HG03175 (cell line): ENCODE measurements at regions not wholly inside any gene's neighbourhood (a gene's known extent, or its start where the extent isn't known, plus 50 kb on each side); places are given as distances from the start of the nearest gene placed in this dataset.
A peak's percentile ranks its signal among the peaks of the same experiment; 100 is the strongest.
"Not testable (repeated sequence)": the region's sequence is repeated elsewhere in the genome, so short reads cannot be mapped to it uniquely, and the experiment has no call there.

ENCODE experiments used
- ATAC-seq: cut with Tn5 transposase; IDR thresholded peaks from one replicate; pipeline ENCODE4 v1.9.1; 2021; ENCODE audit warnings: mild to moderate bottlenecking, moderate library complexity; ENCODE audit not compliant: unreplicated experiment

DNA sequence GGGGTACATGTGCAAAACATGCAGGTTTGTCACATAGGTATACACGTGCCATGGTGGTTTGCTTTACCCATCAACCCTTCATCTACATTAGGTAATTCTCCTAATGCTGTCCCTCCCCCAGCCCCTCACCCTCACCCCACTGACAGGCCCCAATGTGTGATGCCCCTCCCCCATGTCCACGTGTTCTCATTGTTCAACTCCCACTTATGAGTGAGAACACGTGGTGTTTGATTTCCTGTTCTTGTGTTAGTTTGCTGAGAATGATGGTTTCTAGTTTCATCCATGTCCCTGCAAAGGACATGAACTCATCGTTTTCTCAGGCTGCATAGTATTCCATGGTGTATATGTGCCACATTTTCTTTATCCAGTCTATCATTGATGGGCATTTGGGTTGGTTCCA, 232.9 kb upstream of the RASGRP1 start:
- not testable (repeated sequence) for ATAC-seq

DNA sequence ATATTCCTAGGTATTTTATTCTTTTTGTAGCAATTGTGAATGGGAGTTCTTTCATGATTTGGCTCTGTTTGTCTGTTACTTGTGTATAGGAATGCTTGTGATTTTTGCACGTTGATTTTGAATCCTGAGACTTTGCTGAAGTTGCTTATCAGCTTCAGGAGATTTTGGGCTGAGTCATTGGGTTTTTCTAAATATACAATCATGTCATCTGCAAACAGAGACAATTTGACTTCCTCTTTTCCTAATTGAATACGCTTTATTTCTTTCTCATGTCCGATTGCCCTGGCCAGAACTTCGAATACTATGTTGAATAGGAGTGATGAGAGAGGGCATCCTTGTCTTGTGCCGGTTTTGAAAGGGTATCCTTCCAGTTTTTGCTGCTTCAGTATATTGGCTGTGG, 234.6 kb upstream of the RASGRP1 start:
- not testable (repeated sequence) for ATAC-seq

DNA sequence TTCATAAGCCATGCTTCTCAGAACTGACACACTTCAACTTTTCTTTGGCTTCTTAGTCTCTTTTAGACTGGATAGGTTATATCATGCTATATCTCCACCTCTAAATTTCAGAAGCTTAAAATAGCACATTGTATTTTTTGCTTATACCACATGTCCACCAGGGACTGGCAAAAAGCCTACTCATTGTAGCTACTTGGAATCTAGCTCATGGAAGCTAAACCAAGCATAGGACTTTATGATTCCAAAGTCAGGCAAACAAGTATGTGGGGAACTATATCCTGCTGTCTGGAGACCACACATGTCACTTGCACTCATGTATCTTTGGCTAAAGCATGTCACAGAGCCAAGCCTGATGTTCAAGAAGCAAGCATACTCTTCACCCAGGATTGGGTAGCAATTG, 245.0 kb upstream of the RASGRP1 start:
- ATAC-seq: no peak

DNA sequence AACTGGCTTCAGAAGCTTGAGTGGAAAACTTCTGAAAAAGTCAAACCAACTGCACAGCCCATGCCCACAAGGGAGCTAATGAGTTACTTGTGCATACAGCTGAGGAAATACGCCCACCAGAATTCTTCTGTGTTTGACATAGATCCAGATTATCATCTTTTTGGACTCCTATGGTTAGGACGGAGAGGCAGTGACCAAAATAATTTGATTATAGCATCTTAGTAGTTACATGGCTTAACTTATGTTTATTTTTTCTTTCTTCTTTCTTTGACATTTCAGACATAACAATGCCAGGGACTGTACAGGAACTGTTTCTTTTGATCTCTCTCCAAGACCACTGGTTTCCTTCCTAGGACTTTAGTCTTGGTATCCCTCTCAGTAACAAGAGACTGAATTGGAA, 246.1 kb upstream of the RASGRP1 start:
- no peak for ATAC-seq

DNA sequence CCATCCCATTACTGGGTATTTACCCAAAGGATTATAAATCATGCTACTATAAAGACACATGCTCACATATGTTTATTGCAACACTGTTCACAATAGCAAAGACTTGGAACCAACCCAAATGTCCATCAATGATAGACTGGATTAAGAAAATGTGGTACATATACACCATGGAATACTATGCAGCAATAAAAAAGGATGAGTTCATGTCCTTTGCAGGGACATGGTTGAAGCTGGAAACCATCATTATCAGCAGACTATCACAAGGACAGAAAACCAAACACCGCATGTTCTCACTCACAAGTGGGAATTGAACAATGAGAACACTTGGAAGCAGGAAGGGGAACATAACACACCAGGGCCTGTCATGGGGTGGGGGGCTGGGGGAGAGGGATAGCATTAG, 249.6 kb upstream of the RASGRP1 start:
- not testable (repeated sequence) for ATAC-seq

DNA sequence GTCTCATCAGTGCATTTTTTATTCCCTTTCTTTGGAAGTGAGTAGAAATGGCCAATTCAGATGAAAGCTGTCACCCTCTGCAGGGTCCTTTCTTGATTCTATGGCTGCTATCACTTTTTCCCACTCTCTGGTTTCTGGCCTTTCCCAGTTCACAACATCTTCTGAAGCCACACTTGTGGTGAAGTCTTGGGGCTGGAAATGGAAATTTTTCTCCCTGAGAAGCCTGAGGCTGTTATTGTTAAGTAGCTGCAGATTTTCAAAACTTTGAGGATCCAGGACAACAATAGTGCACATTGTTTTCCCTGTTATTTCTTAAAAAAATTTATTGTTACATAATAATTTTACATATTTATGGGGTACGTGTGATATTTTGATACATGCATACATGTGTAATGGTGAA, 250.3 kb upstream of the RASGRP1 start:
- ATAC-seq: no peak

DNA sequence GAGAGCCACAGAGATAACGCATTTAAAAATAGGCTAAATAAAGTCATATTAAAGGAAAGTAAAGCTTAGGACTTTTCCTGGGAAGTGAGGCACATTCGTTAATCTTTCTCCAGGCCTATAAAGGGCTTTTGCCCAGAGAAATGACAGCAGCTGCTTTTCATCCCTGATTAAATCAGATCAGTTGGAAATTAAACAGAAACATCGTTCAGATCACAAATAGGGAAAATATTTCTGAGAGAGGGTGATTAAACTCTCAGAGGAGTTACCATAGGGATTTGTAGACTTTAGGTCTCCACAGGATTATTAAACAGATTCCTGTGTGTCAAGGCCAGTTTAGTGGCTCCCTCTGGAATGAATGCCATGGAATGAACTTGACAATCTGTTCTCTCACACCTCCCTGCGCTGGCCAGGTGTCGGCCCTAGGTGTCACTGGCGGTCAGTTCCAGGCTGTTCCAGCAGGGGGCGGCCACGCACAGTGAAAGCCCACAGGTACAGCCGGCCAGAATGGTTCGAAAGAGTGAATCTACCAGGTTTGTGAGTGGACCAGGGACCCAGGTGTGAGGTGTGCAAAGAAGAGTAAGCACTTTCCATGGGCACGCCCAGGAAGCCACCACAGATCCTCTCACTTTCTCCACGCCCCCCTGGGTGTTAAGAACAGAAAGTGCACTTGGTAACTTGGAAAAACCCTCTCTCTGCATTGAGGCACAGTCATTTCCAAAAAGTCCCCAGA, 253.0 kb upstream of the RASGRP1 start:
- ATAC-seq: peak; percentile 96

DNA sequence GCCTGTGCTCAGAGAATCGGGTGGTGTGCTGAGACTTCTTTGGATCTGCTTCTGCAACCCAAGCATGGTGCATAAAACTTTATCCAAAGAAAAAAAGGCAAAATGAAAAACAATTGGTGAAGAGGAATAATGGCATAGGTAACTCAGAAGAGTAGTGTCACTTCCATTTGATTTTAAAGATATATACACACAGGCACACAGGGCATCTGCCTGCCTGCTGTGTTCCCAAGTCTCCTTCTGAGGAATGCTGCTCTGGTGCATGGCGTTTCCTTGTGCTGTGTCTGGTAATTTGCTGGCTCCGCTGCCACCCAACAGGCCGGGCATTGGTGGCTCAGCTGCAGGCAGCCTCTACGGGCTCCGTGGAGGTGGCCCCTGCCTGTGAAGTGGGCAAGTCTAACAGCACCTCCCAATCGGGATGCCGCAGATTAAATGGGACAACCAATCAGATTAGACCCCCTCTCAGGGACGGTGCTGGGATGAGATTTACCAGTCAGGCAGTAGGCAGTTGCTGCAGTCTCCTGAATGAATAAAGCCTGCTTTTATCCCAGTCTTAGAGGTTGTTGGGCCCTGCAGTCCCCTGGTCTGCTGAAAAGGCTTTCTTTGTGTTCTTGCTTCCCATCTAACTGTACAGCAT, 253.7 kb upstream of the RASGRP1 start:
- peak; percentile 5 for ATAC-seq

DNA sequence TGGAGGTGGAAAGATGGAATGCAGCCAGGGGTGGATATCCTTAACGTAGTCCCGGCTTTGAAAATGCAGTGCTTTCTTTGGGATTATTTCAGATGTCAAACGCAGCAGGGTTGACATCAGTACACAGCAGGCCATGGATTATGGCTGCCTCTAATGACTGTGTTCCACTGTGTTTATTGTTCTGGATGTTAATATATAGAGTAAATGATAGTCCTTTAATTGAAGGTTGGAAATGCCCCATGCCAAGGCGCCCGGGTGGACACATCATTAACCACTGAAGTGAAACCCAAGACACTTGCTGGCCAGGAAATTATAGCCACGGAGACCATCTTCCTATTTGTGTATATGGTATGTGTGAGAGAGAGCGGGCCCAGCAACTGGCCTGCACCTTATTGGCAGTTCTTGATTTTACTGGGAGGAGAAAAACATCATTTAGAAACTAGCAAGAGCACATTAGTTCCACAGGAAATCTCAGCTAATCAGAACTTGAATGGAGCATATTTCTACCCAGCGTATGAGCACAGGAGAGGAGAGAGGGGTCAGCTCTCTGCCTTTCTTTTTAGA, 254.9 kb upstream of the RASGRP1 start:
- no peak for ATAC-seq

DNA sequence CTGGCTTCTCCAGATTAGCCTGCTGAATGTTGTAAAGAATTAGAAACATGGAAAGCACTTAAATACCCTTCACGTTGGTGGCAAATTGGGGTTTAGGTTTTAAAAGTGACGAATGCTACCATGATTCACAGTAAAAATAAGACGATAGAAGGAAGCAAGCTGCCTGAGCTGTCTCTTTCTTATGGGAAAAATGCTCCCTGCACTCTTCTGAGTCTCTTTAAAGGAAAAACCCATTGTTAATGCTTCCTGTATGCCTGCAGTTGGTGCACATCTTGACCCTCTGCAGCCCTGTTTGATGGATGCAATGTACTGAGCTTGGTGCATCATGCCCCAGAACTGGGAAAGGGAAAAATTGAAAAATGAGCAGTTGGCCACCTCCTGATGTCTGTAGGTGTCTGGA, 258.6 kb upstream of the RASGRP1 start:
- no peak for ATAC-seq

DNA sequence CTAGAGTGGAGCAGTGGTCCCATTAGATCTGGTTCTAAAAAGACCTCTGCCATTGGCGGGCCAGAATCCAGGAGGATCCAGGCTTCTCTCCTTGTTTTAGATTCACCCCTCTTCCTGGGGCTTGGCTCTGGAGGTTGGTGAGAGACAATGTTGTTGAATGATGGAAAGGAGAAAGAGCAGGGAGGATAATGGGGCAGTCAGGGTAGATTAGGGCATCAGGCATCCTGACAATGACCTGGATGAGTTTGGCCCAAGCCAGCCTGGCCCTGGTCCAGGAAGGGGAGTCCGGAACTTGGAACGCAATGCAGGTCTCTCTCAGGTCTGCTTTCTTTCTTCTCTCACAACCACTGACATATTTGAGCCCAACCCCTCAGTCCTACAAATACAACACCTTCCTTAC, 260.1 kb upstream of the RASGRP1 start:
- no peak for ATAC-seq

DNA sequence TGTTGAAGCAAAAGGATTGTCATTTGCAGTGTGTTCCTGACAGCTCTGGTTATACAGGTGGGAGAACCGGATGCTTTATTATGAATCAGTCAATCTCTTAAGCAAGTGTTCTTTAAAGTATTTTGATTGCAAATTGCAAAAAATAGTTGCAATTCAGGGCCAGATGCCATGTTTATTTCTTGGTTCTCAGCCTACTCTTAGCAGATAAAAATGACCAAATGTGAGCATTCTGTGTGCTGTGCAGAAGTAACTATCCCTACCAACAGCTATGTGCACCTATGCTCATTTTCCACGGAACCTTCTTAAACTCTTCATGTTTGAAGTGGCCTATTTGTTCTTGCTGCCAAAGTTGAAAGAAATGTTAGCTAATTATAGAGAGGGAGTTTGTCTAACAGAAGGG, 262.3 kb upstream of the RASGRP1 start:
- no peak for ATAC-seq

DNA sequence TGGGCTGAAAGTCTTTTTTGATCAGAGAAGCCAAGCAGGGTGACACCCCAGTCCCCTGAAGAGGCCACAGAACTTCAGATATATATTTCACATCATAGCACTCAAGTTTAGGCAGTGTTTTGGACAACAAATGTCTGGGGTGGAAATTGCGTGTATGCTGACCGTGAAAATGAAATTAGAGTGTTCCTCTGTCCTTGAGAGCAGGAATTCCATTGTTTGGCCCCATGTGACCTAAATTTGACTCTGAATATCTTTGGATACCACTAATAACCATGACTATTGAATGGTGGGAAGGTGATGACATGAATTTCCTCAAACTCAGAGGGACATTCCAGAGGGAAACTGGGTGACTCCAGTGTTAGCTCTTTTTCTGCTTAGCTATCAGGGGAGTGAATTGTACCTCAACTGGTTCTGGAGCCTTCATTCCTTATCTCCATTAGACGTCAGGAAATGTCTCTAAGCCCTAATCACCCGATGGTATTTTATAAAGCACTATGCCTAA, 263.5 kb upstream of the RASGRP1 start:
- no peak for ATAC-seq

DNA sequence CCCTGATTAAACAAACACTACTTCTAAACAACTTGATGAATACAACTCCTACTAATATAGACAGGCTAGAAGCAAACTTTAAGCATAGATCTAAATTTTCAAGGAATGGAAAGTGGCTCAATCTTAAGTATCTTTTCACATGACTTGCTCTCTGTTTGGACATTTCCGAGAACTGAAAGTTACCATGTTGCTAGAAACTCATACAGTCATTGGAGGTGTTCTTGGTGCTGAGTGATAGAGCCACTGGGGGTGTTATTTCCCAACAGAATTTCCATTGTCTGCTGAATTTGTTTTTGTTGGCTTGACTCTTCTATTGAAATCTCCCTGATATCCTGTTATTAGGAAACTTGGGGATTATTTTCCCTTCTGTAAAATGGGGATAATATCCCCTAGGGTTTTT, 264.5 kb upstream of the RASGRP1 start:
- no peak for ATAC-seq

DNA sequence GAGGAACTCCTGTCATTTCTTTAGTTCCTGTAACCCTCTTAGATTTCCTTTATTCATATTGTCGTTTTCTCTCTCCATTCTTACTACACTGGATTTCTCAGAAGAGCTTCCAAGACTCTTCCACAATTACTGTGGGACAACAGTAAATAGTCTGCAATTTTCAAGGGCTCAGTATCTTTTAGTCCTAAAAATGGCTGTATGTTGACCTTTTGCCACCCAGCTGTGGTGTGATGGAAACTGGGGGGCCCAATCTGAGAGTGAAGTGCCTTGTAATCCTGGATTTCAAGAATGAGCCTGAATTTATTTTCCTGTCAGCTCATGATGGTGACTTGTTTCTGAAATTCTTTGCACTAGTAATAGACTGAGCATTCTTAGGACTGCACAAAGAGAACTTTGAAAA, 277.6 kb upstream of the RASGRP1 start:
- no peak for ATAC-seq

DNA sequence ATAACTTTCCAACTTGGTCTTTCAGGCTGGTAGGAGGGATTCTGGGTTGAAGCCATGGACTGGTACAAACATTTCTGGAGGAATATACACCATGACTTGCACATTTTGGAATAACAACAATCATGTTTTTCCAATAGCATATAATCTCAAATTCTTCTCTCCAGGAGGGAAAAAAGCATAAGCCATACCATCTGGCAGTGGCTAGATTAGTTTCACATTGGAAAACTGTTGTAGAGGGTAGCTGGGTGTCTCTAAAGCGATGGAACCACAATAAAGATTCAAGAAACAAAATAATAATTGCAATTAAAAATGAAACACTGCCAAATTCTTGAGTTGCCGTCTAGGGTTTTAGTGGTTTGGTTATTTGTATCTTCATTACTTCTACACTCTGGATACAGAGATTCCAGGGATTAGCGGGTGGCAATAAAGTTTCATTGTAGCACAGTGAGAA, 278.5 kb upstream of the RASGRP1 start:
- ATAC-seq: no peak

DNA sequence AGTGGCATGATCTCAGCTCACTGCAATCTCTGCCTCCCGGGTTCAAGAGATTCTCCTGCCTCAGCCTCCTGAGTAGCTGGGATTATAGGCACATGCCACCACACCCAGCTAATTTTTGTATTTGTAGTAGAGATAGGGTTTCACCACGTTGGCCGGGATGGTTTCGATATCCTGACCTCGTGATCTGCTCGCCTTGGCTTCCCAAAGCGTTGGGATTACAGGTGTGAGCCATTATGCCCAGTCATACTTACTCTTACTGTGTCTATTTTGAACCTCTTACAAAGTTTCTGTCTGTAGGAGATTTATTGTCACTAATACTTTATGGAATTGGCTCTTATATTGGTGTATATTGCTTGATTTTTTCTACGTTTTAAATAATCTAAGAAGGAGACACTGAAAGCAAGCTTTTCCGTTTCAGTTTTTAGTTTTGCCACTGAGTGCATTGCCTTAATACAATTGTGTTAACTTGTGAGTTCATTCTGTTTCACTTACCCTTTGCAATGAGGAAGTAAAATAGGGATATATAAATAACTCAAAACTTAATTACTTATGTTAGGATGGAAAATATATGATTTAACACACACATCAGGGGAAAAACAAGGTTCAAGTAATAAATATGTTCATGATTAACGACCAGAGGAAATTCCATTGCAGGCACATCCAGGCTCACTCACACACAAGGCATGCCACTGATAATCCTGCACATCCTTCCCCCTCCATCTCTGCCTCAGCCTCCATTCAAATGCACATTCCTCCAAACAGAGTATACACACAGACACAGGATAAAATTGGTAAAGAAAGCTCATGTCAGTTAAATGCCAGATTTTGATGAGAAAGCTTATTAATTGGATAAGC, 279.3 kb upstream of the RASGRP1 start:
- ATAC-seq: no peak

DNA sequence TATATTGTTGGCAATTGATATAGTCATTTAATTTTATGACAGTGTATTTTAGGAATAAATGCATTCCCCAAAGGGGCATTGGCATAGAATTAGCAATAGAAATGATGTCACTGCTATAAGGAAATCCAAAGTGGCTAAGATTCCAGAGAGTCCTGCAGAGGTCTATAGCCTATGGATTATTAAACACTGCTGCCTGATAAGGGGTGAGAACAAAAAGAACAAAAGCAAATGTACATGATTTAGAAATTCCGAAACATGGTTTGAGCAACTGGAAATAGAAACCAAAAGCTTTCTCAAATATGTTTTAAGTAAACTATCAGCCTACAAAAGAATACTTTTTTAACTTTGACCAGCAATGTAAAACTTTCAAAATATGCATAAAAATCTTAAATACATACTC, 280.1 kb upstream of the RASGRP1 start:
- no peak for ATAC-seq

DNA sequence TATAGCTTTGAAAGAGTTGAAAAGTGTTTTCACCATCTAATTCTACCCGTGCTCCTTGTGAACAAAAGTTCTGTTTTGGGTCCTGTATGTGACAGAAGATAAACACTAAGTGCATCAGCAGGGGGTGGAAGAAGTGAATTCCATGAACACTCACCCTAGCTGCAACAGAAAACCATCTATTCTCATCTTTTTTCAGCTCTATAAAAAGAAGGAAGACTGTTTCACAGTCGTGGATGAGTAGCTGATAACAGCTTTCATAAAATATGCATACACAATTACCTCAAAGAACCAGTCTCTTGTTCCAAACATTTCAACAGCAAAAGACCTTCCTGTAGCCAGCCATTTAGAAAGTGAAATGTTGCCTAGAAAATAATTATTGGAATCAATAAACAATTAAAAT, 281.7 kb upstream of the RASGRP1 start:
- ATAC-seq: no peak

DNA sequence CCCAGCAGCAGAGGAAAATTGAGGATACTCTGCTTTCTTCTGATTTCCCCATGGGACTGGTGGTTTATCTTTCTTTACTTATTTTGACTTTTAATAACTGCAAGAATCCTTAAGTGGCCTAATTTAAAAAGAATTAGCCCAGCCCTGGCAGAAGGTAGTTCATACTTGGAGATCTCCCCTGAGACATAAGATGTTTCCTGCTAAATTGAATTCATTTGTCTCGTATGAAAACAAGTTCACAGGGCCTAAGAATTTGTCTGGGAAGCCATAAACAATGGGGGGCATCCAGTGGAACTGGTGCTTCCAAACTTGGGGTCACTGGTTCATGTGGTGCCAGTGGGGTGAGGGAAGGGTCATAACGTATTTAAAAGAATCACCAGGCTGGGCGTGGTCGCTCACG, 283.1 kb upstream of the RASGRP1 start:
- ATAC-seq: no peak

DNA sequence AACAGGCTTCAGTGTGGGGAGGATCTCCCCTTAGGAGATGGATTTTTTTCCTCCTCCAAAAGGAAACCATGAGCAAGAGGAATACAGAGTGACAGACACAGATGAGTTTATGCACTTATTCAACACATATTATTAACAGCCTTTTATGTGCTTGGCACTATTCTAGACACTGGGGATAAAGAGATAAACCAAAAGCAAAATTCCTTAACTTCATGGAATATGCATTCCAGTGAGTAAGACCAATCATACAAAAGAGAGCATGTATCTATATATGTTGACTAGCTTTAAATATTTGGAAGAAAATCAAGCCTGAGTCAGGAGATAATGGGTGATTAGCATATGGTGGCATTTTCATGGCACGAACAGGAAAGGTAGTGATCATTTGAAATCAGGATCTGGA, 284.4 kb upstream of the RASGRP1 start:
- no peak for ATAC-seq
